SK-N-SH (cell line): ENCODE measurements at regions not wholly inside any gene's neighbourhood (a gene's known extent, or its start where the extent isn't known, plus 50 kb on each side); places are given as distances from the start of the nearest gene placed in this dataset.

Experiments
- CTCF ChIP-seq: fragments of 200-600 bp; sonication (generic); IDR thresholded peaks from 2 replicates; pipeline ENCODE4 v1.6.1; 2017; ENCODE audit warnings: antibody characterized with exemption, mild to moderate bottlenecking, moderate library complexity
- FOXJ3 ChIP-seq: sonication (generic); formaldehyde crosslinking; IDR thresholded peaks from 2 replicates; pipeline ENCODE4 v1.5.1; 2020; ENCODE audit warnings: mild to moderate bottlenecking, missing genetic modification reagents
- FOXM1 ChIP-seq: IDR thresholded peaks from 2 replicates; pipeline ENCODE4 v1.4.0; 2012; ENCODE audit warnings: low read depth, mild to moderate bottlenecking
- RAD21 ChIP-seq: IDR thresholded peaks from 2 replicates; pipeline ENCODE4 v1.6.1; 2012; ENCODE audit warnings: mild to moderate bottlenecking, low read length
- RCOR1 ChIP-seq: fragments of 150-350 bp; IDR thresholded peaks from 2 replicates; pipeline ENCODE4 v1.6.1; 2017; ENCODE audit warnings: antibody characterized with exemption, low read length
- SIN3A ChIP-seq: IDR thresholded peaks from 2 replicates; pipeline ENCODE4 v1.6.1; 2012; ENCODE audit warnings: low read depth, mild to moderate bottlenecking, low read length, moderate library complexity, borderline replicate concordance
- TAF1 ChIP-seq: IDR thresholded peaks from 2 replicates; pipeline ENCODE4 v1.6.1; 2012; ENCODE audit warnings: low read depth, mild to moderate bottlenecking, low read length, moderate library complexity, borderline replicate concordance
- USF2 ChIP-seq: fragments of 150-350 bp; IDR thresholded peaks from 2 replicates; pipeline ENCODE4 v1.6.1; 2017; ENCODE audit warnings: antibody characterized with exemption, low read length, low read depth, borderline replicate concordance
- YY1 ChIP-seq: IDR thresholded peaks from 2 replicates; pipeline ENCODE4 v1.4.0; 2012; ENCODE audit warnings: low read depth, mild to moderate bottlenecking
- ZBTB33 ChIP-seq: IDR thresholded peaks from 2 replicates; pipeline ENCODE4 v1.4.0; 2012; ENCODE audit warnings: low read depth, borderline replicate concordance
- TF ChIP-seq, protein P1 (sequence below): IDR thresholded peaks from 2 replicates; pipeline ENCODE4 v1.6.1; 2012; ENCODE audit warnings: mild to moderate bottlenecking, low read depth, low read length, moderate library complexity
- TF ChIP-seq, protein P2 (sequence below): IDR thresholded peaks from 2 replicates; pipeline ENCODE4 v1.4.0; 2012; ENCODE audit warnings: low read depth

DNA sequence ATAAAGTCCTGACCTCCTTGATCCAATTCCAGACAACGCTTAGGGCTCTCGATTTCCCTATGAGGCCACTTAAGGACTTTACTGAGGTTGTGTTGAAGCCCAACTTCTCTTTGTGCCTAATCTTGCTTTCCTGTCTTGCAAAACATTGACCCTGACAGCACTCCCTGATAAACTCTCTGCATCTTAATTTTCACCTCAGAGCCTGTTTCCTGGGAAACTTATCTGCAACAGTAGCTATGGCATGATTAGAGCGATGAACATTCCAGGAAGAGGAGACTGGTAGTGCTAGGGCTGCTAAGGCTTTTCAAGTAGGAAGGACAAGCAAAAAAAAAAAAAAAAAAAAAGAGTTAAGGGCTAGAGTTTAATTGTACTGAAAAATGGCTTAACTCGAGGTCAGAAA lies 118.9 kb downstream of the RGS21 start:
- TF ChIP-seq, protein P1, sequence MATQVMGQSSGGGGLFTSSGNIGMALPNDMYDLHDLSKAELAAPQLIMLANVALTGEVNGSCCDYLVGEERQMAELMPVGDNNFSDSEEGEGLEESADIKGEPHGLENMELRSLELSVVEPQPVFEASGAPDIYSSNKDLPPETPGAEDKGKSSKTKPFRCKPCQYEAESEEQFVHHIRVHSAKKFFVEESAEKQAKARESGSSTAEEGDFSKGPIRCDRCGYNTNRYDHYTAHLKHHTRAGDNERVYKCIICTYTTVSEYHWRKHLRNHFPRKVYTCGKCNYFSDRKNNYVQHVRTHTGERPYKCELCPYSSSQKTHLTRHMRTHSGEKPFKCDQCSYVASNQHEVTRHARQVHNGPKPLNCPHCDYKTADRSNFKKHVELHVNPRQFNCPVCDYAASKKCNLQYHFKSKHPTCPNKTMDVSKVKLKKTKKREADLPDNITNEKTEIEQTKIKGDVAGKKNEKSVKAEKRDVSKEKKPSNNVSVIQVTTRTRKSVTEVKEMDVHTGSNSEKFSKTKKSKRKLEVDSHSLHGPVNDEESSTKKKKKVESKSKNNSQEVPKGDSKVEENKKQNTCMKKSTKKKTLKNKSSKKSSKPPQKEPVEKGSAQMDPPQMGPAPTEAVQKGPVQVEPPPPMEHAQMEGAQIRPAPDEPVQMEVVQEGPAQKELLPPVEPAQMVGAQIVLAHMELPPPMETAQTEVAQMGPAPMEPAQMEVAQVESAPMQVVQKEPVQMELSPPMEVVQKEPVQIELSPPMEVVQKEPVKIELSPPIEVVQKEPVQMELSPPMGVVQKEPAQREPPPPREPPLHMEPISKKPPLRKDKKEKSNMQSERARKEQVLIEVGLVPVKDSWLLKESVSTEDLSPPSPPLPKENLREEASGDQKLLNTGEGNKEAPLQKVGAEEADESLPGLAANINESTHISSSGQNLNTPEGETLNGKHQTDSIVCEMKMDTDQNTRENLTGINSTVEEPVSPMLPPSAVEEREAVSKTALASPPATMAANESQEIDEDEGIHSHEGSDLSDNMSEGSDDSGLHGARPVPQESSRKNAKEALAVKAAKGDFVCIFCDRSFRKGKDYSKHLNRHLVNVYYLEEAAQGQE, result no peak
- no peak for TF ChIP-seq CTCF
- TF ChIP-seq ZBTB33, result no peak
- TF ChIP-seq FOXM1, result no peak
- no peak for TF ChIP-seq RCOR1
- TF ChIP-seq TAF1, result no peak
- no peak for TF ChIP-seq USF2
- TF ChIP-seq YY1, result no peak
- no peak for TF ChIP-seq FOXJ3 (CRISPR knock-in tag)
- TF ChIP-seq RAD21, result no peak
- TF ChIP-seq, protein P2, sequence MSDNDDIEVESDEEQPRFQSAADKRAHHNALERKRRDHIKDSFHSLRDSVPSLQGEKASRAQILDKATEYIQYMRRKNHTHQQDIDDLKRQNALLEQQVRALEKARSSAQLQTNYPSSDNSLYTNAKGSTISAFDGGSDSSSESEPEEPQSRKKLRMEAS, result no peak
- no peak for TF ChIP-seq SIN3A
